Esophagus squamous epithelium (tissue), 4 donors: ENCODE measurements at regions not wholly inside any gene's neighbourhood (a gene's known extent, or its start where the extent isn't known, plus 50 kb on each side); places are given as distances from the start of the nearest gene placed in this dataset.

Experiments used
- CTCF ChIP-seq, 6 experiments: fragments of 450-650 bp in 4 of 6; fragments of 200-600 bp in 2 of 6; sonication (generic) in 2 of 6; IDR thresholded peaks; one replicate each; pipeline ENCODE4 v1.5.1; 2016 to 2019; ENCODE audit warnings: antibody characterized with exemption in 6 of 6, mild to moderate bottlenecking in 4 of 6, moderate library complexity in 4 of 6
- POLR2A ChIP-seq, 4 donors: fragments of 450-650 bp; IDR thresholded peaks; one replicate each; pipeline ENCODE4 v1.6.1; 2017; ENCODE audit warnings: antibody characterized with exemption in 4 of 4, mild to moderate bottlenecking in 4 of 4, moderate library complexity in 3 of 4

- TF ChIP-seq CTCF (IDR thresholded peaks at IDR 0.05): no peak
- TF ChIP-seq POLR2A (IDR thresholded peaks at IDR 0.05): no peak
Measured at GRCh38 chr6:58113960-58114359, 796.5 kb downstream of the PRIM2 start.
